ENCODE measurements at regions not wholly inside any gene's neighbourhood (a gene's known extent, or its start where the extent isn't known, plus 50 kb on each side); places are given as distances from the start of the nearest gene placed in this dataset.

- 96% methylated on average over 1 of the region's 1 CpG; no CpG with 5 or more reads in 1 of the 2 experiments for WGBS, 2 experiments (ENCODE audit: extremely low coverage in 1 of 2, insufficient coverage in 1 of 2, insufficient read length in 1 of 2, insufficient replicate concordance in 2 of 2, low coverage in 1 of 2, low lambda C conversion rate in 2 of 2, missing lambda C conversion rate in 1 of 2)
- Histone ChIP-seq H4K91ac (replicated peaks; ENCODE audit: insufficient read length, low read length) (no peak overlapping the region), H3K79me2 (ENCODE audit: control insufficient read depth in 1 of 2, insufficient read depth in 2 of 2, low read length in 2 of 2) (no peaks in the 10 kb centered on the region), H3K23me2 (ENCODE audit: low read depth, low read length) (no peaks in the 10 kb centered on the region), H4K5ac (ENCODE audit: insufficient read length, low read depth, low read length) (no peak overlapping the region), H3K9ac (replicated peaks in 1 of 4; ENCODE audit: extremely low read depth in 1 of 4, low read depth in 3 of 4, low read length in 3 of 4) (no peak overlapping the region), H2BK20ac (ENCODE audit: low read length) (no peak overlapping the region), H3K56ac (replicated peaks; ENCODE audit: insufficient read length, low read depth, low read length) (no peak overlapping the region), H3K4me3 (ENCODE audit: extremely low read depth in 1 of 4, insufficient read depth in 2 of 4, low read depth in 3 of 4, low read length in 4 of 4) (no peak overlapping the region), H3K27me3 (replicated peaks in 1 of 4; ENCODE audit: control insufficient read depth in 3 of 4, extremely low read depth in 1 of 4, insufficient read depth in 3 of 4, low read length in 3 of 4) (no peaks in the 10 kb centered on the region), H2BK15ac (ENCODE audit: low read length) (no peak overlapping the region), H3K4ac (replicated peaks; ENCODE audit: insufficient read length, low read depth, low read length) (no peak overlapping the region), H2BK5ac (ENCODE audit: low read depth, low read length) (no peak overlapping the region), H3K18ac (ENCODE audit: extremely low read depth, low read length) (no peak overlapping the region), H2BK12ac (ENCODE audit: low read depth, low read length) (no peak overlapping the region), H3K27ac (ENCODE audit: low read depth, low read length) (no peak overlapping the region), H3K79me1 (ENCODE audit: low read depth, low read length) (no peaks in the 10 kb centered on the region), H3K36me3 (ENCODE audit: control insufficient read depth in 2 of 4, insufficient read depth in 4 of 4, low read length in 3 of 4) (no peaks in the 10 kb centered on the region), H3K4me1 (replicated peaks in 1 of 4; ENCODE audit: control insufficient read depth in 3 of 4, insufficient read depth in 4 of 4, low read length in 3 of 4) (no peaks in the 10 kb centered on the region), H3K9me3 (ENCODE audit: insufficient read depth in 2 of 2, low read depth in 1 of 2, low read length in 1 of 2) (no peaks in the 10 kb centered on the region), H2BK120ac (replicated peaks; ENCODE audit: low read depth, low read length) (no peak overlapping the region), H2AK5ac (ENCODE audit: low read depth, low read length) (no peak overlapping the region), H3K14ac (ENCODE audit: insufficient read length) (no peak overlapping the region), H3K4me2 (ENCODE audit: insufficient read depth in 1 of 2, low read depth in 2 of 2, low read length in 2 of 2) (no peak overlapping the region), H4K20me1 (replicated peaks in 1 of 2; ENCODE audit: control insufficient read depth in 1 of 2, insufficient read depth in 2 of 2, low read length in 2 of 2) (no peaks in the 10 kb centered on the region), H4K8ac (ENCODE audit: extremely low read depth, insufficient read depth, low read length) (no peak overlapping the region), H3K23ac (ENCODE audit: insufficient read length) (no peak overlapping the region), H2AFZ (ENCODE audit: low read length) (no peak overlapping the region)
- ChIA-PET POLR2A (ENCODE audit: partially characterized antibody) (no interaction called here), CTCF (ENCODE audit: partially characterized antibody) (interaction anchor here (3.3 kb wide), 1 partner anchor 9 kb away, joined by 11 read pairs; no protein-coding TSS in a partner anchor)
- DNase-seq (ENCODE audit: low read depth in 1 of 2, low spot score in 2 of 2): no peak
- FAIRE-seq: no peak
- TF ChIP-seq YY1 (IDR thresholded peaks at IDR 0.05; ENCODE audit: low read depth, low read length) (no peak), GTF2F1 (IDR thresholded peaks at IDR 0.05; ENCODE audit: borderline replicate concordance, low read depth, low read length) (no peak), SIN3A (conservative IDR thresholded peaks at IDR 0.05 in 1 of 2, IDR thresholded peaks at IDR 0.05 in 1 of 2; ENCODE audit: low read depth in 1 of 2, low read length in 2 of 2) (no peak), NANOG (IDR thresholded peaks at IDR 0.05; ENCODE audit: insufficient read depth, low read depth, low read length, poor library complexity, severe bottlenecking) (no peak), E2F6 (IDR thresholded peaks at IDR 0.05) (no peak), KDM1A (IDR thresholded peaks at IDR 0.05; ENCODE audit: borderline replicate concordance, low read length) (no peak), CTCF (IDR thresholded peaks at IDR 0.05; ENCODE audit: control extremely low read depth in 1 of 3, insufficient read depth in 1 of 3, low read depth in 1 of 3, low read length in 3 of 3) (no peak), FOSL1 (IDR thresholded peaks at IDR 0.05; ENCODE audit: insufficient read depth, low read depth, low read length) (no peak), CHD2 (IDR thresholded peaks at IDR 0.05; ENCODE audit: low read length) (no peak), KDM5A (IDR thresholded peaks at IDR 0.05; ENCODE audit: low read length) (no peak), JUND (IDR thresholded peaks at IDR 0.05; ENCODE audit: low read length) (no peak), SP2 (IDR thresholded peaks at IDR 0.05; ENCODE audit: low read length) (no peak)
Observed at GRCh38 chr7:19558527-19558926, 150.3 kb downstream of the POLR1F start.

All from H1 (cell line).